ENCODE measurements at regions not wholly inside any gene's neighbourhood (a gene's known extent, or its start where the extent isn't known, plus 50 kb on each side); places are given as distances from the start of the nearest gene placed in this dataset.
A peak's percentile ranks its signal among the peaks of the same experiment; 100 is the strongest.
"Not testable (repeated sequence)": the region's sequence is repeated elsewhere in the genome, so short reads cannot be mapped to it uniquely, and the experiment has no call there.

GRCh38 chr6:9024246-9024645 lies 588.9 kb upstream of the SLC35B3 start:
- intact Hi-C loops (cut with DNase I, micrococcal nuclease); ATAC-seq: not testable (repeated sequence)

GRCh38 chr6:9020001-9020400 lies 584.7 kb upstream of the SLC35B3 start:
- no peak for DNase-seq
- intact Hi-C loops (cut with DNase I, micrococcal nuclease): no loop called here
- no peak for ATAC-seq

More at GRCh38 chr6:9024246-9024645, 588.9 kb upstream of the SLC35B3 start:
- not testable (repeated sequence) for DNase-seq

GRCh38 chr6:9009931-9010330 lies 574.6 kb upstream of the SLC35B3 start:
- DNase-seq (no peak), ATAC-seq (peak; percentile 76)
- intact Hi-C loops (cut with DNase I, micrococcal nuclease): no loop called here

- DNase-seq: no peak
- intact Hi-C loops (cut with DNase I, micrococcal nuclease): no loop called here
- ATAC-seq: no peak
These were observed 571.7 kb upstream of the SLC35B3 start for GRCh38 chr6:9007027-9007426.

- DNase-seq (no peak), ATAC-seq (no peak)
- intact Hi-C loops (cut with DNase I, micrococcal nuclease): no loop called here
These were observed 567.5 kb upstream of the SLC35B3 start for GRCh38 chr6:9002833-9003232.

GRCh38 chr6:8995156-8995555 lies 559.8 kb upstream of the SLC35B3 start:
- ATAC-seq (no peak), DNase-seq (no peak)
- intact Hi-C loops (cut with DNase I, micrococcal nuclease): no loop called here

GRCh38 chr6:8993111-8993510 lies 557.8 kb upstream of the SLC35B3 start:
- ATAC-seq (peak; percentile 72), DNase-seq (no peak)
- intact Hi-C loops (cut with DNase I, micrococcal nuclease): no loop called here

GRCh38 chr6:8991844-8992243 lies 556.5 kb upstream of the SLC35B3 start:
- intact Hi-C loops (cut with DNase I, micrococcal nuclease): no loop called here
- DNase-seq (no peak), ATAC-seq (peak; percentile 80)

GRCh38 chr6:8990075-8990474 lies 554.7 kb upstream of the SLC35B3 start:
- DNase-seq: no peak
- intact Hi-C loops (cut with DNase I, micrococcal nuclease): no loop called here
- ATAC-seq: no peak

- peak; percentile 89 for ATAC-seq
- intact Hi-C loops (cut with DNase I, micrococcal nuclease): loop anchor here in 1 of 2 donors (10.0 kb wide), 1 partner anchor 1452 kb away; no protein-coding TSS in a partner anchor
These were observed 547.9 kb upstream of the SLC35B3 start for GRCh38 chr6:8983202-8983688.

GRCh38 chr6:8982668-8983067 lies 547.3 kb upstream of the SLC35B3 start:
- intact Hi-C loops (cut with DNase I, micrococcal nuclease): loop anchor here in 1 of 2 donors (10.0 kb wide), 1 partner anchor 1452 kb away; no protein-coding TSS in a partner anchor
- ATAC-seq (peak; percentile 42), DNase-seq (no peak)

More at GRCh38 chr6:8983202-8983688, 547.9 kb upstream of the SLC35B3 start:
- peak in 1 of 2 donors; percentile 51 for DNase-seq

GRCh38 chr6:8973395-8973794 lies 538.0 kb upstream of the SLC35B3 start:
- no peak for ATAC-seq
- intact Hi-C loops (cut with DNase I, micrococcal nuclease): no loop called here

GRCh38 chr6:8969747-8970146 lies 534.4 kb upstream of the SLC35B3 start:
- intact Hi-C loops (cut with DNase I, micrococcal nuclease): no loop called here
- DNase-seq (no peak), ATAC-seq (no peak)

More at GRCh38 chr6:8973395-8973794, 538.0 kb upstream of the SLC35B3 start:
- DNase-seq: no peak

- ATAC-seq: no peak
- intact Hi-C loops (cut with DNase I, micrococcal nuclease): no loop called here
- DNase-seq: no peak
These were observed 523.7 kb upstream of the SLC35B3 start for GRCh38 chr6:8958894-8959511.

GRCh38 chr6:8953310-8953709 lies 518.0 kb upstream of the SLC35B3 start:
- intact Hi-C loops (cut with DNase I, micrococcal nuclease): no loop called here
- no peak for DNase-seq
- no peak for ATAC-seq

GRCh38 chr6:8948733-8949132 lies 513.4 kb upstream of the SLC35B3 start:
- DNase-seq (no peak), ATAC-seq (no peak)
- intact Hi-C loops (cut with DNase I, micrococcal nuclease): no loop called here

- no peak for ATAC-seq
- intact Hi-C loops (cut with DNase I, micrococcal nuclease): no loop called here
These were observed 512.6 kb upstream of the SLC35B3 start for GRCh38 chr6:8947900-8948299.

GRCh38 chr6:8944548-8944947 lies 509.2 kb upstream of the SLC35B3 start:
- DNase-seq (no peak), ATAC-seq (no peak)
- intact Hi-C loops (cut with DNase I, micrococcal nuclease): no loop called here

More at GRCh38 chr6:8947900-8948299, 512.6 kb upstream of the SLC35B3 start:
- no peak for DNase-seq

- DNase-seq (no peak), ATAC-seq (no peak)
- intact Hi-C loops (cut with DNase I, micrococcal nuclease): no loop called here
These were observed 507.7 kb upstream of the SLC35B3 start for GRCh38 chr6:8943073-8943472.

- DNase-seq (no peak), ATAC-seq (no peak)
- intact Hi-C loops (cut with DNase I, micrococcal nuclease): no loop called here
These were observed 506.2 kb upstream of the SLC35B3 start for GRCh38 chr6:8941577-8941976.

- DNase-seq (no peak), ATAC-seq (no peak)
- intact Hi-C loops (cut with DNase I, micrococcal nuclease): no loop called here
These were observed 505.0 kb upstream of the SLC35B3 start for GRCh38 chr6:8940356-8940755.

Data from left colon (tissue), 2 donors.